ENCODE measurements at regions not wholly inside any gene's neighbourhood (a gene's known extent, or its start where the extent isn't known, plus 50 kb on each side); places are given as distances from the start of the nearest gene placed in this dataset.

- Histone ChIP-seq H3K4me3 (no peak overlapping the region), H3K27ac (no peak overlapping the region), H3K4me2 (no peak overlapping the region), H3K4me1 (no peaks in the 10 kb centered on the region), H3K9me3 (no peaks in the 10 kb centered on the region)
- CTCF ChIA-PET, result no interaction called here
- 1% methylated on average over 3 of the region's 3 CpGs for WGBS (ENCODE audit: missing lambda C conversion rate)
- POLR2A ChIA-PET, result no interaction called here
- ATAC-seq, result no peak
- no peak for DNase-seq (ENCODE audit: low read depth in 1 of 2, low spot score in 1 of 2)
- TF ChIP-seq PHF8 (IDR thresholded peaks at IDR 0.05; ENCODE audit: borderline replicate concordance, low read depth) (no peak), EHF (CRISPR knock-in tag; IDR thresholded peaks at IDR 0.05) (no peak), CBX8 (IDR thresholded peaks at IDR 0.05) (no peak), CEBPB (IDR thresholded peaks at IDR 0.05) (no peak), POLR2A (IDR thresholded peaks at IDR 0.05; ENCODE audit: low read length) (no peak)
- TF ChIP-seq, protein P1, sequence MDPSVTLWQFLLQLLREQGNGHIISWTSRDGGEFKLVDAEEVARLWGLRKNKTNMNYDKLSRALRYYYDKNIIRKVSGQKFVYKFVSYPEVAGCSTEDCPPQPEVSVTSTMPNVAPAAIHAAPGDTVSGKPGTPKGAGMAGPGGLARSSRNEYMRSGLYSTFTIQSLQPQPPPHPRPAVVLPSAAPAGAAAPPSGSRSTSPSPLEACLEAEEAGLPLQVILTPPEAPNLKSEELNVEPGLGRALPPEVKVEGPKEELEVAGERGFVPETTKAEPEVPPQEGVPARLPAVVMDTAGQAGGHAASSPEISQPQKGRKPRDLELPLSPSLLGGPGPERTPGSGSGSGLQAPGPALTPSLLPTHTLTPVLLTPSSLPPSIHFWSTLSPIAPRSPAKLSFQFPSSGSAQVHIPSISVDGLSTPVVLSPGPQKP (IDR thresholded peaks at IDR 0.05; ENCODE audit: low read depth, low read length), result no peak
- no peak for FAIRE-seq
These were observed 265.3 kb upstream of the SMIM30 start for GRCh38 chr7:113383638-113384037.

GRCh38 chr7:113379746-113380145 is 261.4 kb upstream of the SMIM30 start:
- Histone ChIP-seq H3K27ac (no peak overlapping the region), H3K4me3 (no peak overlapping the region), H3K4me2 (no peak overlapping the region), H3K4me1 (no peaks in the 10 kb centered on the region), H3K9me3 (no peaks in the 10 kb centered on the region)
- WGBS (ENCODE audit: missing lambda C conversion rate), result 3% methylated on average over 3 of the region's 3 CpGs
- CTCF ChIA-PET, result interaction anchor here (1.3 kb wide), 2 partner anchors 10 to 43 kb away, joined by 3 read pairs; no protein-coding TSS in a partner anchor
- no peak for ATAC-seq
- FAIRE-seq, result no peak
- no peak for TF ChIP-seq NR3C1 (IDR thresholded peaks at IDR 0.05)
- no peak for TF ChIP-seq ZSCAN20 (CRISPR knock-in tag; IDR thresholded peaks at IDR 0.05)
- no peak for TF ChIP-seq ZC3H11A (IDR thresholded peaks at IDR 0.05)
- TF ChIP-seq TFCP2L1 (CRISPR knock-in tag; IDR thresholded peaks at IDR 0.05), result no peak
- TF ChIP-seq HEYL (CRISPR knock-in tag; IDR thresholded peaks at IDR 0.05), result no peak
- TF ChIP-seq NFE2L2 (conservative IDR thresholded peaks at IDR 0.05; ENCODE audit: low read length), result no peak
- no peak for TF ChIP-seq HOXB13 (CRISPR knock-in tag; IDR thresholded peaks at IDR 0.05; ENCODE audit: low read depth)
- TF ChIP-seq, protein P2, sequence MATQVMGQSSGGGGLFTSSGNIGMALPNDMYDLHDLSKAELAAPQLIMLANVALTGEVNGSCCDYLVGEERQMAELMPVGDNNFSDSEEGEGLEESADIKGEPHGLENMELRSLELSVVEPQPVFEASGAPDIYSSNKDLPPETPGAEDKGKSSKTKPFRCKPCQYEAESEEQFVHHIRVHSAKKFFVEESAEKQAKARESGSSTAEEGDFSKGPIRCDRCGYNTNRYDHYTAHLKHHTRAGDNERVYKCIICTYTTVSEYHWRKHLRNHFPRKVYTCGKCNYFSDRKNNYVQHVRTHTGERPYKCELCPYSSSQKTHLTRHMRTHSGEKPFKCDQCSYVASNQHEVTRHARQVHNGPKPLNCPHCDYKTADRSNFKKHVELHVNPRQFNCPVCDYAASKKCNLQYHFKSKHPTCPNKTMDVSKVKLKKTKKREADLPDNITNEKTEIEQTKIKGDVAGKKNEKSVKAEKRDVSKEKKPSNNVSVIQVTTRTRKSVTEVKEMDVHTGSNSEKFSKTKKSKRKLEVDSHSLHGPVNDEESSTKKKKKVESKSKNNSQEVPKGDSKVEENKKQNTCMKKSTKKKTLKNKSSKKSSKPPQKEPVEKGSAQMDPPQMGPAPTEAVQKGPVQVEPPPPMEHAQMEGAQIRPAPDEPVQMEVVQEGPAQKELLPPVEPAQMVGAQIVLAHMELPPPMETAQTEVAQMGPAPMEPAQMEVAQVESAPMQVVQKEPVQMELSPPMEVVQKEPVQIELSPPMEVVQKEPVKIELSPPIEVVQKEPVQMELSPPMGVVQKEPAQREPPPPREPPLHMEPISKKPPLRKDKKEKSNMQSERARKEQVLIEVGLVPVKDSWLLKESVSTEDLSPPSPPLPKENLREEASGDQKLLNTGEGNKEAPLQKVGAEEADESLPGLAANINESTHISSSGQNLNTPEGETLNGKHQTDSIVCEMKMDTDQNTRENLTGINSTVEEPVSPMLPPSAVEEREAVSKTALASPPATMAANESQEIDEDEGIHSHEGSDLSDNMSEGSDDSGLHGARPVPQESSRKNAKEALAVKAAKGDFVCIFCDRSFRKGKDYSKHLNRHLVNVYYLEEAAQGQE (IDR thresholded peaks at IDR 0.05), result no peak
- no peak for TF ChIP-seq ZNF302 (CRISPR knock-in tag; IDR thresholded peaks at IDR 0.05)
- TF ChIP-seq E2F6 (IDR thresholded peaks at IDR 0.05; ENCODE audit: borderline replicate concordance, low read depth), result no peak
- no peak for TF ChIP-seq ESRRA (IDR thresholded peaks at IDR 0.05; ENCODE audit: borderline replicate concordance, low read length)
- TF ChIP-seq PHF8 (IDR thresholded peaks at IDR 0.05; ENCODE audit: borderline replicate concordance, low read depth), result no peak
- TF ChIP-seq CBX2 (IDR thresholded peaks at IDR 0.05; ENCODE audit: borderline replicate concordance, low read depth), result no peak
- no peak for TF ChIP-seq KDM1A (IDR thresholded peaks at IDR 0.05; ENCODE audit: low read depth)
- TF ChIP-seq, protein P3, sequence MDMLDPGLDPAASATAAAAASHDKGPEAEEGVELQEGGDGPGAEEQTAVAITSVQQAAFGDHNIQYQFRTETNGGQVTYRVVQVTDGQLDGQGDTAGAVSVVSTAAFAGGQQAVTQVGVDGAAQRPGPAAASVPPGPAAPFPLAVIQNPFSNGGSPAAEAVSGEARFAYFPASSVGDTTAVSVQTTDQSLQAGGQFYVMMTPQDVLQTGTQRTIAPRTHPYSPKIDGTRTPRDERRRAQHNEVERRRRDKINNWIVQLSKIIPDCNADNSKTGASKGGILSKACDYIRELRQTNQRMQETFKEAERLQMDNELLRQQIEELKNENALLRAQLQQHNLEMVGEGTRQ (IDR thresholded peaks at IDR 0.05), result no peak
- TF ChIP-seq, protein P1 (IDR thresholded peaks at IDR 0.05; ENCODE audit: low read depth, low read length), result no peak
- no peak for TF ChIP-seq FOXS1 (CRISPR knock-in tag; IDR thresholded peaks at IDR 0.05)
- POLR2A ChIA-PET, result no interaction called here
- no peak for DNase-seq (ENCODE audit: low read depth in 1 of 2, low spot score in 1 of 2)

All from A549 (cell line).